H9 (cell line): ENCODE measurements at regions not wholly inside any gene's neighbourhood (a gene's known extent, or its start where the extent isn't known, plus 50 kb on each side); places are given as distances from the start of the nearest gene placed in this dataset.

Experiments
- DNase-seq: peaks from one replicate; pipeline ENCODE4 v3.0.0-alpha.2; 2017
- H2AFZ ChIP-seq: one replicate; pipeline ENCODE4 v1.6.1; 2013; ENCODE audit warnings: mild to moderate bottlenecking, low read length, control low read depth, moderate library complexity
- H2AK5ac ChIP-seq: 2 replicates; pipeline ENCODE4 v1.6.1; 2013; ENCODE audit warnings: low read length, control low read depth, mixed read lengths; ENCODE audit not compliant: insufficient read length
- H2BK120ac ChIP-seq: one replicate; pipeline ENCODE4 v1.6.1; 2013; ENCODE audit warnings: low read depth, mild to moderate bottlenecking, low read length, control low read depth, inconsistent platforms; ENCODE audit not compliant: poor library complexity, severe bottlenecking
- H2BK12ac ChIP-seq: 2 replicates; pipeline ENCODE4 v1.6.1; 2013; ENCODE audit warnings: low read length, control low read depth, mixed read lengths, low read depth; ENCODE audit not compliant: insufficient read length
- H2BK15ac ChIP-seq: 2 replicates; pipeline ENCODE4 v1.6.1; 2013; ENCODE audit warnings: low read depth, low read length, control low read depth
- H2BK20ac ChIP-seq: one replicate; pipeline ENCODE4 v1.6.1; 2013; ENCODE audit warnings: low read depth, mild to moderate bottlenecking, low read length, control low read depth, inconsistent platforms; ENCODE audit not compliant: poor library complexity, severe bottlenecking
- H2BK5ac ChIP-seq: 2 replicates; pipeline ENCODE4 v1.6.1; 2013; ENCODE audit warnings: low read length, control low read depth, mixed read lengths; ENCODE audit not compliant: insufficient read length
- H3K14ac ChIP-seq: 2 replicates; pipeline ENCODE4 v1.6.1; 2013; ENCODE audit warnings: low read length, control low read depth; ENCODE audit not compliant: insufficient read depth
- H3K18ac ChIP-seq: 2 replicates; pipeline ENCODE4 v1.6.1; 2013; ENCODE audit warnings: low read depth, mild to moderate bottlenecking, mixed read lengths, low read length, control low read depth; ENCODE audit not compliant: insufficient read length
- H3K23ac ChIP-seq: 2 replicates; pipeline ENCODE4 v1.6.1; 2013; ENCODE audit warnings: low read length, control low read depth, mixed read lengths, low read depth; ENCODE audit not compliant: insufficient read length
- H3K23me2 ChIP-seq: 2 replicates; pipeline ENCODE4 v1.6.1; 2013; ENCODE audit warnings: low read depth, mild to moderate bottlenecking, mixed read lengths, low read length, control low read depth; ENCODE audit not compliant: insufficient read length, poor library complexity, severe bottlenecking
- H3K27ac ChIP-seq: 2 replicates; pipeline ENCODE4 v1.5.1; 2013; ENCODE audit warnings: low read length, control low read depth, mixed read lengths, low read depth; ENCODE audit not compliant: insufficient read length
- H3K27me3 ChIP-seq: 2 replicates; pipeline ENCODE4 v1.6.1; 2013; ENCODE audit warnings: low read length, control low read depth, inconsistent platforms; ENCODE audit not compliant: insufficient read depth
- H3K4ac ChIP-seq: 2 replicates; pipeline ENCODE4 v1.6.1; 2013; ENCODE audit warnings: low read depth, mild to moderate bottlenecking, control low read depth, inconsistent platforms, low read length, moderate library complexity
- H3K4me1 ChIP-seq: 2 replicates; pipeline ENCODE4 v1.6.1; 2013; ENCODE audit warnings: low read length, control low read depth, inconsistent platforms; ENCODE audit not compliant: insufficient read depth
- H3K4me2 ChIP-seq: 2 replicates; pipeline ENCODE4 v1.6.1; 2013; ENCODE audit warnings: low read length, control low read depth, mixed read lengths; ENCODE audit not compliant: insufficient read length, insufficient read depth
- H3K56ac ChIP-seq: 2 replicates; pipeline ENCODE4 v1.6.1; 2013; ENCODE audit warnings: low read depth, mild to moderate bottlenecking, mixed read lengths, low read length, control low read depth; ENCODE audit not compliant: insufficient read length
- H3K79me1 ChIP-seq: 2 replicates; pipeline ENCODE4 v1.6.1; 2013; ENCODE audit warnings: low read depth, mild to moderate bottlenecking, moderate library complexity, low read length, control low read depth, inconsistent platforms; ENCODE audit not compliant: insufficient read depth, poor library complexity, severe bottlenecking
- H3K79me2 ChIP-seq: 2 replicates; pipeline ENCODE4 v1.6.1; 2013; ENCODE audit warnings: low read length, control low read depth, inconsistent platforms; ENCODE audit not compliant: insufficient read depth
- H3K9ac ChIP-seq: 2 replicates; pipeline ENCODE4 v1.6.1; 2013; ENCODE audit warnings: low read length, control low read depth, mixed read lengths; ENCODE audit not compliant: insufficient read length; ENCODE audit errors: extremely low read depth
- H3K9me3 ChIP-seq: one replicate; pipeline ENCODE4 v1.6.1; 2013; ENCODE audit warnings: low read depth, low read length, inconsistent platforms; ENCODE audit not compliant: control insufficient read depth
- H3T11ph ChIP-seq: one replicate; pipeline ENCODE4 v1.6.1; 2013; ENCODE audit warnings: mild to moderate bottlenecking, low read length, control low read depth, inconsistent platforms
- H4K20me1 ChIP-seq: one replicate; pipeline ENCODE4 v1.6.1; 2013; ENCODE audit not compliant: control insufficient read depth, insufficient read length, insufficient read depth
- H4K5ac ChIP-seq: 2 replicates; pipeline ENCODE4 v1.6.1; 2013; ENCODE audit warnings: low read depth, mild to moderate bottlenecking, mixed read lengths, low read length, control low read depth; ENCODE audit not compliant: insufficient read length
- H4K8ac ChIP-seq: replicated peaks from 2 replicates; pipeline ENCODE4 v1.6.1; 2013; ENCODE audit warnings: low read length, control low read depth, mixed read lengths, low read depth; ENCODE audit not compliant: insufficient read length
- H4K91ac ChIP-seq: 2 replicates; pipeline ENCODE4 v1.6.1; 2013; ENCODE audit warnings: low read depth, mild to moderate bottlenecking, moderate library complexity, mixed read lengths, low read length, control low read depth; ENCODE audit not compliant: insufficient read length
- H3K27ac Mint-ChIP-seq, 3 experiments: 2 replicates in 2 of 3; 3 replicates in 1 of 3; pipeline ENCODE4 v1.8.0; 2020 to 2021; ENCODE audit warnings: mixed read lengths in 3 of 3, mild to moderate bottlenecking in 1 of 3, moderate library complexity in 1 of 3
- H3K27me3 Mint-ChIP-seq: 2 replicates; pipeline ENCODE4 v1.8.0; 2021; ENCODE audit warnings: low read depth, mild to moderate bottlenecking, moderate library complexity, mixed read lengths
- H3K36me3 Mint-ChIP-seq, 3 experiments: 2 replicates in 2 of 3; 3 replicates in 1 of 3; pipeline ENCODE4 v1.8.0; 2020 to 2021; ENCODE audit warnings: low read depth in 3 of 3, mixed read lengths in 3 of 3; ENCODE audit not compliant: insufficient read depth in 1 of 3
- H3K4me1 Mint-ChIP-seq, 2 experiments: 2 replicates each; pipeline ENCODE4 v1.8.0; 2020; ENCODE audit warnings: mixed read lengths in 2 of 2
- H3K4me3 Mint-ChIP-seq, 2 experiments: 2 replicates in 1 of 2; 3 replicates in 1 of 2; pipeline ENCODE4 v1.8.0; 2020 to 2021; ENCODE audit warnings: mild to moderate bottlenecking in 2 of 2, mixed read lengths in 2 of 2, moderate library complexity in 1 of 2
- H3K9me3 Mint-ChIP-seq, 2 experiments: 2 replicates in 1 of 2; 3 replicates in 1 of 2; pipeline ENCODE4 v1.8.0; 2020; ENCODE audit warnings: mild to moderate bottlenecking in 2 of 2, mixed read lengths in 2 of 2, moderate library complexity in 1 of 2
- WGBS: extraction: QIAGEN DNeasy Blood & Tissue Kit; methylation state at CpG from one replicate; pipeline ENCODE4 v1.1.7; 2013; ENCODE audit warnings: missing lambda C conversion rate, low lambda C conversion rate, mixed read lengths; ENCODE audit not compliant: insufficient read length; ENCODE audit errors: extremely low coverage; 5-methylcytosine and 5-hydroxymethylcytosine counted together
- TF ChIP-seq, protein P1 (sequence below): fragments of 200-600 bp; sonication (generic); conservative IDR thresholded peaks from 3 replicates; pipeline ENCODE4 v1.8.0; 2021; ENCODE audit warnings: antibody characterized with exemption, mild to moderate bottlenecking

GRCh38 chrX:42028109-42028508, 104.8 kb upstream of the CASK start:
- no peak overlapping the region for H2AFZ ChIP-seq
- H3K4ac ChIP-seq: no peak overlapping the region
- H3K27ac Mint-ChIP-seq: no peak overlapping the region
- no peak overlapping the region for H2BK12ac ChIP-seq
- H3K27me3 ChIP-seq: no peaks in the 10 kb centered on the region
- H4K5ac ChIP-seq: no peak overlapping the region
- no peak for DNase-seq
- no peaks in the 10 kb centered on the region for H4K20me1 ChIP-seq
- no peak overlapping the region for H3K4me2 ChIP-seq
- no peak overlapping the region for H3K27ac ChIP-seq
- H3K79me2 ChIP-seq: no peaks in the 10 kb centered on the region
- H3K4me1 ChIP-seq: no peaks in the 10 kb centered on the region
- no peak overlapping the region for H3K18ac ChIP-seq
- no peaks in the 10 kb centered on the region for H3K9me3 ChIP-seq
- H3K56ac ChIP-seq: no peak overlapping the region
- no peak overlapping the region for H4K91ac ChIP-seq
- H3K27me3 Mint-ChIP-seq: no peaks in the 10 kb centered on the region; the same call in 1 of the 2 replicates
- no peak overlapping the region for H3T11ph ChIP-seq
- no CpG with 5 or more reads among the region's 2 CpGs for WGBS
- peaks cover 0 to 4% (median 3%) of the 10 kb centered on the region in 3 experiments; a peak in 2 of 7 replicates for H3K36me3 Mint-ChIP-seq
- H2AK5ac ChIP-seq: no peak overlapping the region
- no peak overlapping the region for H3K4me3 Mint-ChIP-seq
- H2BK15ac ChIP-seq: no peak overlapping the region
- H3K14ac ChIP-seq: no peak overlapping the region
- peaks cover 58 to 72% of the 10 kb centered on the region in 2 experiments for H3K9me3 Mint-ChIP-seq
- no peak overlapping the region for H3K9ac ChIP-seq
- no peaks in the 10 kb centered on the region for H3K23me2 ChIP-seq
- TF ChIP-seq, protein P1, sequence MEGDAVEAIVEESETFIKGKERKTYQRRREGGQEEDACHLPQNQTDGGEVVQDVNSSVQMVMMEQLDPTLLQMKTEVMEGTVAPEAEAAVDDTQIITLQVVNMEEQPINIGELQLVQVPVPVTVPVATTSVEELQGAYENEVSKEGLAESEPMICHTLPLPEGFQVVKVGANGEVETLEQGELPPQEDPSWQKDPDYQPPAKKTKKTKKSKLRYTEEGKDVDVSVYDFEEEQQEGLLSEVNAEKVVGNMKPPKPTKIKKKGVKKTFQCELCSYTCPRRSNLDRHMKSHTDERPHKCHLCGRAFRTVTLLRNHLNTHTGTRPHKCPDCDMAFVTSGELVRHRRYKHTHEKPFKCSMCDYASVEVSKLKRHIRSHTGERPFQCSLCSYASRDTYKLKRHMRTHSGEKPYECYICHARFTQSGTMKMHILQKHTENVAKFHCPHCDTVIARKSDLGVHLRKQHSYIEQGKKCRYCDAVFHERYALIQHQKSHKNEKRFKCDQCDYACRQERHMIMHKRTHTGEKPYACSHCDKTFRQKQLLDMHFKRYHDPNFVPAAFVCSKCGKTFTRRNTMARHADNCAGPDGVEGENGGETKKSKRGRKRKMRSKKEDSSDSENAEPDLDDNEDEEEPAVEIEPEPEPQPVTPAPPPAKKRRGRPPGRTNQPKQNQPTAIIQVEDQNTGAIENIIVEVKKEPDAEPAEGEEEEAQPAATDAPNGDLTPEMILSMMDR: no peak
- no peak overlapping the region for H3K23ac ChIP-seq
- H2BK20ac ChIP-seq: no peak overlapping the region
- H4K8ac ChIP-seq: no peak overlapping the region
- H3K79me1 ChIP-seq: no peaks in the 10 kb centered on the region
- H3K4me1 Mint-ChIP-seq: peaks cover 0 to 6% of the 10 kb centered on the region in 2 experiments; a peak in 2 of 4 replicates
- no peak overlapping the region for H2BK120ac ChIP-seq
- no peak overlapping the region for H2BK5ac ChIP-seq
